Muscle of leg (tissue), 3 donors: ENCODE measurements at regions not wholly inside any gene's neighbourhood (a gene's known extent, or its start where the extent isn't known, plus 50 kb on each side); places are given as distances from the start of the nearest gene placed in this dataset.
"Not testable (repeated sequence)": the region's sequence is repeated elsewhere in the genome, so short reads cannot be mapped to it uniquely, and the experiment has no call there.

Experiments used
- DNase-seq: peaks from one replicate; pipeline ENCODE4 v3.0.0; 2013
- H3K27ac ChIP-seq: one replicate; pipeline ENCODE4 v1.5.1; 2013; ENCODE audit warnings: mild to moderate bottlenecking, low read length, control low read depth
- H3K27me3 ChIP-seq: one replicate; pipeline ENCODE4 v1.6.1; 2013; ENCODE audit warnings: low read length; ENCODE audit not compliant: control insufficient read depth, insufficient read depth
- H3K36me3 ChIP-seq: one replicate; pipeline ENCODE4 v1.6.1; 2013; ENCODE audit warnings: low read length; ENCODE audit not compliant: control insufficient read depth, insufficient read depth
- H3K4me1 ChIP-seq: one replicate; pipeline ENCODE4 v1.6.1; 2013; ENCODE audit warnings: low read length; ENCODE audit not compliant: control insufficient read depth, insufficient read depth
- H3K4me3 ChIP-seq: one replicate; pipeline ENCODE4 v1.5.1; 2013; ENCODE audit warnings: low read length, control low read depth
- H3K9me3 ChIP-seq: replicated peaks from 2 replicates; pipeline ENCODE4 v1.6.1; 2013; ENCODE audit warnings: low read depth, low read length; ENCODE audit not compliant: control insufficient read depth
- WGBS: methylation state at CpG from one replicate; pipeline ENCODE4 v1.1.5; 2013; ENCODE audit warnings: missing lambda C conversion rate; ENCODE audit not compliant: insufficient coverage; 5-methylcytosine and 5-hydroxymethylcytosine counted together

DNA sequence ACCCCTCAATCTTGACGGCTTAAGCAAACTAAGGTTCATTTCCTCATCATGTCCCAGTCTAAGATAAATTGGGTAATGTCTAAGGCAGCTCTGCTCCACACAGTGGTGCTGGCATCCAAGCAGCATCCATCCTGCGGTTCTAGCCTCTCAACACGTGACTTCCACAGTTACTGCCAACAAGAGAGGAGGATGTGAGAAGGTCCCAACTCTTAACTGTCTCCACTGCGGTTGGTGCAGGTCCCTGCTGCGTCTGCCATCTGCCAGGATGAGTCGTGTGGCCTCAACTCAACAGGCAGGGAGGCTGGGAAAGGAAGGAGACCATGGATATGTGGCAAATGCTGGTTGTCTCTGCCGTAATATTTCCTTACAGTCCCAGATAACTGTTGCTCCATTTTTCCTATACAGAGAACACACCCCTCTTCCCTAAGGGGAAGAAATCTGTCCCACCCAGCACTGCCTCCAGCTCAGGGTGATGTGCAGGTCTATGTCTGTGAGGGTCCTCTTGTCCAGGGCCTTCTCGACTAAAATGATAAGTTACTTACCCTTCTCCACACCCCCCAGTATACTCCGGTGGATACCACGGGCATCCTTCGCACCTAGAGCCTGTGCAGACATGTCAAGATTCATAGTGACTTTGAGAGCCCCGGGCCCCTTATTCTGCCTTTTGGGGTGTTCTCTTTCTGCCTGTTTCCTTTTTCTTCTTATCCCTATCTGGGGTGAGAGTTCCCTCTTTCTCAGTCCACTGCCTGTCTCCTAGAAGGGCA is 64.7 kb downstream of the KCNJ18 start:
- Histone ChIP-seq H3K4me3 (no peak overlapping the region), H3K9me3 (peaks cover 10% of the 10 kb centered on the region), H3K36me3 (no peaks in the 10 kb centered on the region), H3K27me3 (no peaks in the 10 kb centered on the region), H3K27ac (no peak overlapping the region), H3K4me1 (no peaks in the 10 kb centered on the region)
- DNase-seq = no peak
- WGBS = 89% methylated on average over 5 of the region's 12 CpGs

DNA sequence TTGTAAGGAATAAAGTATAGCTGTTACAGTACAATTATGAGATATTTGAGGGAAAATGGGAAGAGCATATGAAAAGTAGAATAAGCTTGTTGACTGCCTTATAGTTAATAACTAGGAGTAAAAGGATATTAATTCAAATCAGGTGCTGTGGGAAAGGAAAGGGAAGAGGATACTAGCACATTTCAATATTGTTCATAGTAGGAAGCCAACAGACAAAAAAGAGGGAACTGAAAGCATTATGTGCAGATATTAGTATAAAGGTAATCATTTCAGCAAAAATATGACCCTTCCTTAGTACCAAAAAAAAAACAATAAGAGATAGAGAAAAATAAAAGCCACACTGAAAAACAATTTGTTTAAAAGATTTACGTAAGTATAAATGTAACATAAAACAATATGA is 67.3 kb downstream of the KCNJ18 start:
- no CpG with 5 or more reads among the region's 1 CpG for WGBS

DNA sequence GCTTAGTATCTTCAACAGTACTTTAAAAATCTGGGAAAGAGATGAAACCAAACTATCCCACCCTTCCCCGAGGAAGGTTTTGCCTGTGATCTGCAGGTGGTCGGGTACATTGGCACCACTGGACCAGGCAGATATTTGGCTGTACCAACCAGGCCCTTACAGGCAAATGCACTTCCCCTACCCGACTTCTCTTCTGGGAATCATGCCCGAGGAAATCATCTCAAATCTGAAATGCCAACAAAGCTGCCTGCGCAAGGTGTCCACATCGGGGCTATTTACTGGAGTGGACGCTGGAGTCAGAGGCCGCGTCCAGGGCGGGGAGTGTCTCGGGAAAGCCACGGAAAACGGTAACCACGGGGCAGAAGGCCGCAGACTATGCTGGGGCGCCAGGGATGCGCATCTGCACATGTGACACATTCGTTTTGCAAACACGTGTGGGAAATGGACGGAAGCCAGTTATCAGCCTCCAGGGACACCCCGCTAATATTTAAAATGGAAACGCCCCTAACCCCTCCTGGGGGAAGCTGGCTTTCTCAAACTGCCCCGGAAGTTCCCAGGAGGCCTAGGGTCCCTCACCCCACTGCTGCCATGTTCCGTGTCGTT is 71.5 kb downstream of the KCNJ18 start:
- H3K27ac ChIP-seq, H3K9me3 ChIP-seq, H3K27me3 ChIP-seq, DNase-seq, H3K4me3 ChIP-seq, H3K4me1 ChIP-seq, H3K36me3 ChIP-seq: not testable (repeated sequence)
- WGBS = 88% methylated on average over 25 of the region's 25 CpGs

More for the DNA sequence above, 67.3 kb downstream of the KCNJ18 start:
- H3K4me1 ChIP-seq, H3K27ac ChIP-seq, DNase-seq, H3K36me3 ChIP-seq, H3K4me3 ChIP-seq, H3K27me3 ChIP-seq: not testable (repeated sequence)
- peaks cover 11% of the 10 kb centered on the region for H3K9me3 ChIP-seq

DNA sequence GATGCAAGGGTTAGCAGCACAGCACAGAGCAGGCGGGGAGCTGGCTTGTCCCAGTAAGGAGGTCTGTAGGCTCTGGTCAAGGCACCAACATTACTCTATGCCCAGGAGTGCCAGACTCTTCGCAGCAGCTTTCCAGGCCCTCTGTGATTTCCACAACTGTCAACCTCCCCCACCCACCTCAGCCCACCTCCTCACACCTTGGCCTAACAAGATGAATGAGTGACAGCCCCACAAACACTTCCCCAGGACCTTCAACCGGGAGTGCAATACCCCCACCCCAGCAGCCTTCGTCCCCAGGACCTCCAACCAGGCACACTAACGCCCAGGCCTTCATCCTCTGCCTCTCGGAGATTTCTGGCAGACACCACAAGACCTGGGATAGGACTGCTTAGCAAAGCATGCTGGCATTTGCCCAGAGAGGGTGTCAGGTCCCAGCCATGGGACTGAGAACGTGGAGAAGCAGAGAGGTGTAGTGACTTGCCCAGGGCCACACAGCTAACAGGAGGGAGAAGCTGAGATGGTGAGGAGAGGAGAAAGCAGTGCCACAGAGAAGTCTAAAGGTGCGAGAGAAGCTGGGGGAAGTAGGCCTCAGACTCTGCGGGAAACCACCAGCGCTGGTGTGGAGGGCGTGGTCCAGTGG is 73.4 kb downstream of the KCNJ18 start:
- H3K27me3 ChIP-seq, DNase-seq, H3K4me3 ChIP-seq, H3K27ac ChIP-seq, H3K36me3 ChIP-seq, H3K4me1 ChIP-seq: not testable (repeated sequence)
- WGBS = 58% methylated on average over 3 of the region's 11 CpGs
- H3K9me3 ChIP-seq = peaks cover 13% of the 10 kb centered on the region

DNA sequence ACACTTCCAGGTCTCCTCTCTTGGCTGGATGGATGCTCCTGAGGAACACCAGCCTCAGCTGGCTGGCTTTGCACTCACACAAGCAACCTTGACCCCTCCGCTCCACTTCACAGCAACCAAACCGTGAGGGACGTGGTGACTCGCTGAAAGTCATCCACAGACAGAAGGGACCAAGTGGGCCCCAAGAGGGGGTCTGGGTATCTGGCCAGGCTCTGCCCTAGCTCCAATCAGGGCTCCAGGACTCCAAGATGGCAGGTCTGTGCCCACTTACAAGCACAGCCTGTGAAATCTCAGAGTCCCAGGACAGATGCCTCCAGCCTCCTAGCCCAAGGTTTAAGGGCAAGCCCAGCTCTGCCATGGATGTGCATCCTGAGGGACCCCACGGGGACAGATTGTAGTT is 74.2 kb downstream of the KCNJ18 start:
- H3K4me1 ChIP-seq, H3K4me3 ChIP-seq, H3K27me3 ChIP-seq, H3K27ac ChIP-seq, DNase-seq, H3K36me3 ChIP-seq: not testable (repeated sequence)
- 83% methylated on average over 3 of the region's 5 CpGs for WGBS
- peaks cover 13% of the 10 kb centered on the region for H3K9me3 ChIP-seq

DNA sequence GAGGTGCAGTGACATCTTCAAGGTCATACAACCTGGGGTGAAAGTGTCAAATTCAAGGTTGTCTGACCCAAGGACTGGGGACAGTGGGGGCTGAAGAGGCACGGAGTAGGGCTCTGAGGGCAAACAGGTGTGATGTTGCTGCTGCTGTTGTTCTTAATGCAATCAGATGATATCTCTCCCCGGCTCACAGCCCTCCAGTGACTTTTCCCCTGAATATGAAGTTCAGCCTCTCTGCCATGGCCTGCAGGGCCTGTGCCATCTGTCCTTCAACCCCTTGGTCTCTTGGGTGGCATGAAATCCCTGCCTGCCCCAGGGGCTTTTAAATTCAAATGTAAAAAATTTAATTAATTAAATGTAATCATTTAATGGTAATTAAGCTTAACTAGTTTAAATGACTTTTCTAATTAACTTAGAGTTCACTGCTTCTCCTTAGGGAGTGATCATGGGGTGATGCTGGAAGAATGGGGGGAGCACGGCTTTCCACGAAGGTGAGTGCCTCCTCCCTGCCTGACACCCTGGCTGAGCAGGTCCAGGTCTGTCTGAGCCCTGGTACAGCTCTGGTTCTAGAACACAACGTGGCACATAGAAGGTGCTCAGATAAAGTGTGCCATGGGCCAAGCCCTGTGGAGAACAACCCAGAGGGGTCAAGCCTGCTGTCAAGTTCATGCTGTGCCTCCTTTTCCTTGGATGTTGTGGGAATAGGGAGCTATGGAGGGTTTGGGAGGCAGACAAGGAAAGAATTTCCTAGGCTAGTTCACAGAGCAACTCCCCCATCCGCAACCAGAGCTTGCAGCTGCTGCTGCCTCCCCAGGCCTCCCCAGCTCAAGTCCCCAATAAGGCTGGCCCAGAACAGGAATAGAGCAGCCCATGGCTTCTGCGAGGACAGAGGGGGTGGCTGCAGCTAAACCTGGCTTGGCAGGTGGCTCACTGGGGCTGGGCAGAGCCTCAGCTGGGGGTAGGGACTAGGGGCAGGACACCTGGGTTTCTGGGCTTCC is 75.1 kb downstream of the KCNJ18 start:
- H3K36me3 ChIP-seq, H3K4me3 ChIP-seq, H3K4me1 ChIP-seq, H3K27ac ChIP-seq, H3K27me3 ChIP-seq, DNase-seq: not testable (repeated sequence)
- 90% methylated on average over 3 of the region's 7 CpGs for WGBS
- H3K9me3 ChIP-seq = peaks cover 14% of the 10 kb centered on the region

DNA sequence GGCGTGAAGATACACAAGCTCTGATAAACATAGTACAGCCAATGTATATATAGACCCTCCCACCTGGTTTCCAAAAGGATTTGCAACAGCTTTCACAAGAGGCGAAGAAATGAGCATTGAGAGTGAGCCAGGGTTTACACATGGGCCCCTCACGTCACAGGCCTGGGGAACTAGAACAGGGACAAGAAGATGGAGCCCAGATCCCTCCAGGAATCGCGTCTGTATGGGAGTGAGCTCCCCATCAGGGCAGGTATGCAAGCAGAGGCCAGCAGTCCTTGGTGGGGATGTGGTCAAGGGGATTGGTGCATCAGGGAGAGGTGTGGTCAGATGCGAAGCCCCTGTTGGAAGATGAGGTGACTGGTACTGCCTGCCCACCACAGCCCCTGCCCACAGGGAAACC is 75.9 kb downstream of the KCNJ18 start:
- not testable (repeated sequence) for H3K27me3 ChIP-seq, H3K4me1 ChIP-seq, H3K4me3 ChIP-seq, H3K27ac ChIP-seq, H3K36me3 ChIP-seq, DNase-seq
- peaks cover 16% of the 10 kb centered on the region for H3K9me3 ChIP-seq
- 62% methylated on average over 4 of the region's 6 CpGs for WGBS

DNA sequence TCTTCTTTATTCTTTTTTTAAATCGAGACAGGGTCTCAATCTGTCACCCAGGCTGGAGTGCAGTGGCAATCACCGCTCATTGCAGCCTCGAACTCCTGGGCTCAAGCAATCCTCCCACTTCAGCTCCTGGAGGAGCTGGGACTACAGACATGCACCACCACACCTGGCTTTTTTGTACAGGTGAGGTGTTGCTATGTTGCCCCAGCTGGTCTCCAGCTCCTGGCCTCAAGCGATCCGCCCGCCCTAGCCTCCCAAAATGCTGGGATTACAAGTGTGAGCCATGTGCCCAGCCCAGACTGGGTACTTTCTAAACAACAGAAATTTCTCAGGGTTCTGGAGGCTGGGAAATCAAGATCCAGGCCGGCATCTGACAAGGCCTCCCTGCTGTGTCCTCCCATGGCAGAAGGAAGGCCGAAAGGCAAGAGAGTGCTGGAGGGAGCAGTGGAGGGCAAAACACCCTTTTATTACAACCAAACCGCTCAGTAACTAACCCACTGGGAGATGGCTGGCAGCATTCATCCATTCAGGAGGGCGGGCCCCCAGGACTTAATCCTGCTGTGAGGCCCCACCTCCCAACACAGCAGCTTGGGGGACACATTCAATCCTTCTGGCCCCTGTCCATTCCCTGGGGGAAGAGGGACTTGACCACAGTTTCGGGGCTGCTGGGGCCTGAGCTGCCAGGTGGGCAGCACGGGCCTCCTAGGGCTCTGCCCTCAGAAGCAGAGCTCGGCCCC is 76.6 kb downstream of the KCNJ18 start:
- WGBS = 57% methylated on average over 4 of the region's 13 CpGs
- not testable (repeated sequence) for H3K27me3 ChIP-seq, DNase-seq, H3K4me3 ChIP-seq, H3K36me3 ChIP-seq, H3K27ac ChIP-seq, H3K4me1 ChIP-seq
- H3K9me3 ChIP-seq = peaks cover 17% of the 10 kb centered on the region

DNA sequence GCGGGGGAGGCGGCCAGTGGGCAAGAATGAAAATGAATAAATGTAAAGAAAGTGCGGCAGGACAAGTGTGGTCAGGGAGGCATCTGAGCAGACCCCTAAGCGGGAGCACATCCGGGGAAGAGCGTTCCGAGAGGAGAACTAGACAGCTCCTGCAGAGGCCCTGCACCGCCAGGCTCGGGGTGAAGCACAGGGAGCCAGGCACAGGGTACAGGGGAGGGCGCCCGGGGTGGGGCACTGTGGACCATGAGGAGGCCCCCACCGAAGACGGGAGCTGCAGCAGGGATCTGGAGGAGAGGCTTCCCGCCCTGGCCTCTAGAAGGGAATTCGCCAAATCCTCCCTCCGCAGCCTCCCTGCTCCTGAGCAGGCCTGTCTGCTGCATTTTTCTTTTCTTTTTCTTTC is 77.5 kb downstream of the KCNJ18 start:
- WGBS = 93% methylated on average over 14 of the region's 16 CpGs
- not testable (repeated sequence) for H3K4me1 ChIP-seq, H3K27ac ChIP-seq, DNase-seq, H3K36me3 ChIP-seq, H3K27me3 ChIP-seq, H3K4me3 ChIP-seq
- H3K9me3 ChIP-seq = peaks cover 15% of the 10 kb centered on the region
